HepG2 (cell line): ENCODE measurements at regions not wholly inside any gene's neighbourhood (a gene's known extent, or its start where the extent isn't known, plus 50 kb on each side); places are given as distances from the start of the nearest gene placed in this dataset.

Source experiments
- ATAC-seq: fragments of 200-7000 bp; cut with Tn5 transposase; 3 replicates; pipeline ENCODE4 v1.9.1; 2020; ENCODE audit warnings: mild to moderate bottlenecking, moderate library complexity
- BruUV-seq: library from RNA; stranded (reverse); fragments of 400-500 nt; replicated peaks from 2 replicates; lab custom pipeline; 2021; lab: Mats Ljungman, UMichigan
- CTCF ChIA-PET: fragments of 300-600 bp; formaldehyde crosslinking; extraction: SDS; loops from one replicate; lab custom pipeline; 2021; ENCODE audit warnings: low total read pairs, inconsistent platforms, low intra/inter-chr PET ratio; lab: Yijun Ruan, JAX
- POLR2A ChIA-PET: fragments of 350-600 bp; sonication (Branson Sonifier 250); formaldehyde crosslinking; loops from one replicate; lab custom pipeline; 2020; ENCODE audit warnings: antibody characterized with exemption, inconsistent platforms; lab: Yijun Ruan, JAX
- DNase-seq: peaks from one replicate; pipeline ENCODE4 v3.0.0-alpha.2; 2015; ENCODE audit warnings: low spot score
- FAIRE-seq: peaks from 3 replicates; lab custom pipeline; 2011; peaks lifted over from hg19 to GRCh38; lab: Jason Lieb, UNC
- H2AFZ ChIP-seq: one replicate; pipeline ENCODE4 v1.6.1; 2011; ENCODE audit warnings: low read length, inconsistent platforms
- H3K27ac ChIP-seq: fragments of 300-600 bp; 3 replicates; pipeline ENCODE4 v1.8.0; 2011; ENCODE audit warnings: mixed run types, mild to moderate bottlenecking, mixed read lengths, low read length, inconsistent platforms; ENCODE audit not compliant: insufficient read depth; ENCODE audit errors: extremely low read length
- H3K27me3 ChIP-seq, 2 experiments: fragments of 200-600 bp in 1 of 2; 2 replicates in 1 of 2; 3 replicates in 1 of 2; pipeline versions ENCODE4 v1.6.0 to v1.8.0; 2011; ENCODE audit warnings: low read length in 2 of 2, mild to moderate bottlenecking in 2 of 2, moderate library complexity in 2 of 2, inconsistent platforms in 1 of 2; ENCODE audit not compliant: insufficient read depth in 2 of 2, control insufficient read depth in 1 of 2
- H3K36me3 ChIP-seq, 2 experiments: fragments of 200-600 bp in 1 of 2; replicated peaks in 1 of 2; 2 replicates in 1 of 2; 3 replicates in 1 of 2; pipeline versions ENCODE4 v1.5.1 to v1.8.0; 2011; ENCODE audit warnings: low read length in 2 of 2, inconsistent platforms in 1 of 2; ENCODE audit not compliant: insufficient read depth in 2 of 2, control insufficient read depth in 1 of 2
- H3K4me1 ChIP-seq: 2 replicates; pipeline ENCODE4 v1.5.1; 2012; ENCODE audit warnings: low read length, inconsistent platforms; ENCODE audit not compliant: insufficient read depth
- H3K4me2 ChIP-seq: 2 replicates; pipeline ENCODE4 v1.6.0; 2011; ENCODE audit warnings: low read depth, low read length, inconsistent platforms
- H3K4me3 ChIP-seq, 3 experiments: fragments of 200-600 bp in 1 of 3; sonication (generic), shearing (Covaris generic) in 1 of 3; replicated peaks in 1 of 3; 2 replicates each; pipeline ENCODE4 v1.5.1; 2011 to 2016; ENCODE audit warnings: low read length in 3 of 3, inconsistent platforms in 2 of 3, low read depth in 2 of 3, mild to moderate bottlenecking in 2 of 3, control low read depth in 1 of 3, mixed read lengths in 1 of 3; ENCODE audit not compliant: insufficient read depth in 1 of 3
- H3K79me2 ChIP-seq: one replicate; pipeline ENCODE4 v1.6.1; 2011; ENCODE audit warnings: low read length, inconsistent platforms; ENCODE audit not compliant: insufficient read depth
- H3K9ac ChIP-seq: 2 replicates; pipeline ENCODE4 v1.6.0; 2011; ENCODE audit warnings: mild to moderate bottlenecking, low read depth, low read length, inconsistent platforms; ENCODE audit not compliant: insufficient read depth
- H3K9me3 ChIP-seq: 2 replicates; pipeline ENCODE4 v1.5.1; 2012; ENCODE audit warnings: mild to moderate bottlenecking, low read length
- H4K20me1 ChIP-seq: 2 replicates; pipeline ENCODE4 v1.6.0; 2011; ENCODE audit warnings: inconsistent platforms, mild to moderate bottlenecking, low read length, moderate library complexity; ENCODE audit not compliant: insufficient read depth
- CENPT ChIP-seq: sonication (generic); formaldehyde crosslinking; IDR thresholded peaks from 2 replicates; pipeline ENCODE4 v1.8.0; 2022; ENCODE audit warnings: low read depth, mild to moderate bottlenecking, moderate library complexity, missing genetic modification reagents
- CREB3 ChIP-seq: sonication (generic); formaldehyde crosslinking; IDR thresholded peaks from 2 replicates; pipeline ENCODE4 v1.5.0; 2020; ENCODE audit warnings: missing genetic modification reagents
- DDIT3 ChIP-seq: sonication (generic); formaldehyde crosslinking; IDR thresholded peaks from 2 replicates; pipeline ENCODE4 v1.4.0; 2020; ENCODE audit warnings: mild to moderate bottlenecking, missing genetic modification reagents
- GLI4 ChIP-seq: sonication (generic); formaldehyde crosslinking; IDR thresholded peaks from 2 replicates; pipeline ENCODE4 v1.5.1; 2020; ENCODE audit warnings: missing genetic modification reagents, mild to moderate bottlenecking, moderate library complexity, borderline replicate concordance
- GLMP ChIP-seq: sonication (generic); formaldehyde crosslinking; IDR thresholded peaks from 2 replicates; pipeline ENCODE4 v1.9.0; 2021; ENCODE audit warnings: missing genetic modification reagents, mild to moderate bottlenecking, borderline replicate concordance
- NFE2L1 ChIP-seq: sonication (generic); formaldehyde crosslinking; IDR thresholded peaks from 2 replicates; pipeline ENCODE4 v1.4.0; 2020; ENCODE audit warnings: missing genetic modification reagents, mild to moderate bottlenecking, borderline replicate concordance
- REST ChIP-seq, 2 experiments: IDR thresholded peaks; 2 replicates each; pipeline ENCODE4 v1.6.1; 2011 to 2012; ENCODE audit warnings: low read length in 2 of 2, borderline replicate concordance in 1 of 2, low read depth in 1 of 2, mild to moderate bottlenecking in 1 of 2, moderate library complexity in 1 of 2
- RFX3 ChIP-seq: IDR thresholded peaks from 2 replicates; pipeline ENCODE4 v1.6.1; 2016; ENCODE audit warnings: missing biosample characterization, missing genetic modification reagents
- TEF ChIP-seq: sonication (generic); formaldehyde crosslinking; IDR thresholded peaks from 2 replicates; pipeline ENCODE4 v1.5.0; 2020; ENCODE audit warnings: missing genetic modification reagents
- ZBTB21 ChIP-seq: sonication (generic); formaldehyde crosslinking; IDR thresholded peaks from 2 replicates; pipeline ENCODE4 v1.4.0; 2020; ENCODE audit warnings: missing genetic modification reagents
- ZFP36 ChIP-seq: fragments of 150-350 bp; IDR thresholded peaks from 2 replicates; pipeline ENCODE4 v1.6.1; 2018; ENCODE audit warnings: borderline replicate concordance, low read length, low read depth; ENCODE audit not compliant: partially characterized antibody
- ZNF232 ChIP-seq: sonication (generic); formaldehyde crosslinking; IDR thresholded peaks from 2 replicates; pipeline ENCODE4 v1.4.0; 2020; ENCODE audit warnings: missing genetic modification reagents, borderline replicate concordance
- ZNF317 ChIP-seq: sonication (generic); formaldehyde crosslinking; IDR thresholded peaks from 2 replicates; pipeline ENCODE4 v1.5.0; 2020; ENCODE audit warnings: mild to moderate bottlenecking, missing genetic modification reagents
- ZNF354B ChIP-seq: sonication (generic); formaldehyde crosslinking; IDR thresholded peaks from 2 replicates; pipeline ENCODE4 v1.8.0; 2022; ENCODE audit warnings: mild to moderate bottlenecking, missing genetic modification reagents
- ZNF44 ChIP-seq: sonication (generic); formaldehyde crosslinking; IDR thresholded peaks from 2 replicates; pipeline ENCODE4 v1.5.1; 2020; ENCODE audit warnings: mild to moderate bottlenecking, missing genetic modification reagents
- WGBS: methylation state at CpG from one replicate; pipeline ENCODE4 v1.1.6; 2017; ENCODE audit warnings: low lambda C conversion rate; 5-methylcytosine and 5-hydroxymethylcytosine counted together
- in situ Hi-C: cut with HindIII; loops from 2 replicates; pipeline ENCODE4 v1.10.0; 2017; ENCODE audit warnings: low pct_unique_long_range_greater_than_20kb; ENCODE audit not compliant: extremely low pct_ligation_motif_present
- intact Hi-C: fragments of 100-400 bp; cut with micrococcal nuclease; formaldehyde crosslinking; loops from one replicate; pipeline ENCODE4 v1.10.0; 2022; ENCODE audit not compliant: unreplicated experiment

GRCh38 chr18:56066524-56067213 is 478.7 kb upstream of the TCF4 start:
- Histone ChIP-seq H3K36me3 (no peaks in the 10 kb centered on the region), H3K27ac (no peak overlapping the region), H3K9me3 (peaks cover 93% of the 10 kb centered on the region), H3K27me3 (no peaks in the 10 kb centered on the region; a peak in 1 of 5 replicates), H3K4me1 (no peaks in the 10 kb centered on the region), H4K20me1 (no peaks in the 10 kb centered on the region), H3K4me2 (no peak overlapping the region), H3K9ac (no peak overlapping the region), H3K79me2 (no peaks in the 10 kb centered on the region), H2AFZ (no peak overlapping the region), H3K4me3 (no peak overlapping the region)
- ATAC-seq = no peak
- intact Hi-C loops = no loop called here
- TF ChIP-seq NFE2L1 (no peak), CENPT (CRISPR knock-in tag) (no peak), RFX3 (CRISPR knock-in tag) (no peak), GLI4 (CRISPR knock-in tag) (no peak), REST (IDR thresholded peaks at IDR 0.05; ENCODE audit: borderline replicate concordance in 1 of 2, low read depth in 1 of 2, low read length in 2 of 2) (no peak), CREB3 (no peak), TEF (CRISPR knock-in tag) (no peak), ZBTB21 (CRISPR knock-in tag) (no peak), ZNF354B (no peak), ZNF317 (no peak), DDIT3 (CRISPR knock-in tag) (no peak), GLMP (CRISPR knock-in tag) (no peak), ZNF232 (CRISPR knock-in tag) (no peak), ZNF44 (no peak), ZFP36 (no peak)
- FAIRE-seq = no peak
- POLR2A ChIA-PET = no interaction called here
- no peak for DNase-seq
- WGBS = 3% methylated on average over 2 of the region's 2 CpGs
- BruUV-seq = no TSS peak
- in situ Hi-C loops = no loop called here
- CTCF ChIA-PET = no interaction called here
